OCI-LY7 (cell line): ENCODE measurements at regions not wholly inside any gene's neighbourhood (a gene's known extent, or its start where the extent isn't known, plus 50 kb on each side); places are given as distances from the start of the nearest gene placed in this dataset.
"Not testable (repeated sequence)": the region's sequence is repeated elsewhere in the genome, so short reads cannot be mapped to it uniquely, and the experiment has no call there.

Source experiments
- BruUV-seq: library from RNA; stranded (reverse); fragments of 400-500 nt; replicated peaks from 2 replicates; lab custom pipeline; 2021; lab: Mats Ljungman, UMichigan
- CTCF ChIA-PET: fragments of 300-600 bp; sonication (Branson Sonifier 250); formaldehyde crosslinking; loops from one replicate; lab custom pipeline; 2022; ENCODE audit warnings: antibody characterized with exemption; ENCODE audit not compliant: unreplicated experiment; lab: Charles Lee
- POLR2A ChIA-PET: fragments of 300-600 bp; sonication (Branson Sonifier 250); formaldehyde crosslinking; loops from one replicate; lab custom pipeline; 2022; ENCODE audit warnings: antibody characterized with exemption; lab: Charles Lee
- DNase-seq: peaks from one replicate; pipeline ENCODE4 v3.0.0-alpha.2; 2015; ENCODE audit warnings: low spot score
- H2AFZ ChIP-seq: fragments of 200-600 bp; sonication (generic), shearing (Covaris generic); 2 replicates; pipeline ENCODE4 v1.6.1; 2014; ENCODE audit warnings: mild to moderate bottlenecking, antibody characterized with exemption, low read length, moderate library complexity
- H3K27ac ChIP-seq: fragments of 200-600 bp; sonication (generic); 2 replicates; pipeline ENCODE4 v1.5.1; 2014; ENCODE audit warnings: mixed run types, low read depth, mild to moderate bottlenecking, moderate library complexity, low read length, inconsistent platforms; ENCODE audit not compliant: poor library complexity, severe bottlenecking
- H3K36me3 ChIP-seq: fragments of 200-600 bp; sonication (generic); 2 replicates; pipeline ENCODE4 v1.6.1; 2014; ENCODE audit warnings: mild to moderate bottlenecking, antibody characterized with exemption, low read length, moderate library complexity, mixed read lengths; ENCODE audit not compliant: insufficient read depth
- H3K4me1 ChIP-seq: fragments of 200-600 bp; sonication (generic); 2 replicates; pipeline ENCODE4 v1.5.1; 2014; ENCODE audit warnings: mild to moderate bottlenecking, low read length; ENCODE audit not compliant: insufficient read depth, poor library complexity, severe bottlenecking
- H3K4me2 ChIP-seq: fragments of 200-600 bp; sonication (generic); 2 replicates; pipeline ENCODE4 v1.6.1; 2014; ENCODE audit warnings: mild to moderate bottlenecking, low read length
- H3K4me3 ChIP-seq: fragments of 200-600 bp; sonication (generic); 2 replicates; pipeline ENCODE4 v1.5.1; 2014; ENCODE audit warnings: mild to moderate bottlenecking, low read depth, low read length; ENCODE audit not compliant: poor library complexity, severe bottlenecking
- H3K79me2 ChIP-seq: fragments of 200-600 bp; sonication (generic); 2 replicates; pipeline ENCODE4 v1.6.1; 2016; ENCODE audit warnings: low read depth, mild to moderate bottlenecking, low read length, moderate library complexity, mixed read lengths; ENCODE audit not compliant: insufficient read depth
- H3K9me2 ChIP-seq: fragments of 200-600 bp; sonication (generic); 2 replicates; pipeline ENCODE4 v1.6.1; 2016; ENCODE audit warnings: mild to moderate bottlenecking, low read length, mixed read lengths; ENCODE audit not compliant: insufficient read depth
- H3K9me3 ChIP-seq: fragments of 200-600 bp; sonication (generic); 2 replicates; pipeline ENCODE4 v1.6.1; 2014; ENCODE audit warnings: mild to moderate bottlenecking, mixed run types, low read length, mixed read lengths
- H4K20me1 ChIP-seq: fragments of 200-600 bp; sonication (generic); 2 replicates; pipeline ENCODE4 v1.6.1; 2014; ENCODE audit warnings: mild to moderate bottlenecking, antibody characterized with exemption, low read length, moderate library complexity, mixed read lengths; ENCODE audit not compliant: insufficient read depth
- CTCF ChIP-seq: fragments of 200-600 bp; sonication (generic); conservative IDR thresholded peaks from 2 replicates; pipeline ENCODE4 v1.5.1; 2014; ENCODE audit warnings: mild to moderate bottlenecking, antibody characterized with exemption, low read length, moderate library complexity, mixed read lengths
- EZH2phosphoT487 ChIP-seq: fragments of 200-600 bp; sonication (generic); IDR thresholded peaks from 2 replicates; pipeline ENCODE4 v1.6.1; 2018; ENCODE audit warnings: low read depth, borderline replicate concordance, mild to moderate bottlenecking, mixed run types, antibody characterized with exemption, low read length, moderate library complexity, mixed read lengths
- intact Hi-C: fragments of 100-400 bp; cut with micrococcal nuclease; formaldehyde crosslinking; loops from one replicate; pipeline ENCODE4 v1.10.0; 2022; ENCODE audit not compliant: unreplicated experiment

GRCh38 chr4:99736846-99737245 lies 79.2 kb upstream of the C4orf54 start:
- Histone ChIP-seq H4K20me1 (no peaks in the 10 kb centered on the region), H3K4me3 (no peak overlapping the region), H3K79me2 (no peaks in the 10 kb centered on the region), H3K27ac (no peak overlapping the region), H3K36me3 (no peaks in the 10 kb centered on the region), H2AFZ (no peak overlapping the region), H3K4me1 (no peaks in the 10 kb centered on the region), H3K9me3 (no peaks in the 10 kb centered on the region), H3K4me2 (no peak overlapping the region), H3K9me2 (no peaks in the 10 kb centered on the region)
- no peak for DNase-seq
- TF ChIP-seq EZH2phosphoT487 (no peak), CTCF (no peak)
- intact Hi-C loops, result no loop called here
- CTCF ChIA-PET, result no interaction called here
- BruUV-seq, result no TSS peak
- POLR2A ChIA-PET, result no interaction called here

GRCh38 chr4:99735822-99736221 lies 78.2 kb upstream of the C4orf54 start:
- TF ChIP-seq CTCF (no peak), EZH2phosphoT487 (no peak)
- Histone ChIP-seq H3K4me3 (no peak overlapping the region), H4K20me1 (no peaks in the 10 kb centered on the region), H2AFZ (no peak overlapping the region), H3K9me3 (no peaks in the 10 kb centered on the region), H3K36me3 (no peaks in the 10 kb centered on the region), H3K27ac (no peak overlapping the region), H3K79me2 (no peaks in the 10 kb centered on the region), H3K9me2 (no peaks in the 10 kb centered on the region), H3K4me2 (no peak overlapping the region), H3K4me1 (no peaks in the 10 kb centered on the region)
- no TSS peak for BruUV-seq
- intact Hi-C loops, result no loop called here
- ChIA-PET CTCF (no interaction called here), POLR2A (no interaction called here)
- no peak for DNase-seq

GRCh38 chr4:99734583-99735322 lies 77.1 kb upstream of the C4orf54 start:
- H3K79me2 ChIP-seq, result no peaks in the 10 kb centered on the region
- DNase-seq, result no peak
- no peaks in the 10 kb centered on the region for H3K9me3 ChIP-seq
- no peak overlapping the region for H3K27ac ChIP-seq
- H3K9me2 ChIP-seq, result no peaks in the 10 kb centered on the region
- no peaks in the 10 kb centered on the region for H3K4me1 ChIP-seq
- H3K4me3 ChIP-seq, result no peak overlapping the region
- BruUV-seq, result no TSS peak
- intact Hi-C loops, result no loop called here
- ChIA-PET POLR2A (no interaction called here), CTCF (no interaction called here)
- H4K20me1 ChIP-seq, result no peaks in the 10 kb centered on the region
- H2AFZ ChIP-seq, result no peak overlapping the region
- no peaks in the 10 kb centered on the region for H3K36me3 ChIP-seq
- no peak overlapping the region for H3K4me2 ChIP-seq
- TF ChIP-seq EZH2phosphoT487, result no peak
- TF ChIP-seq CTCF, result no peak

GRCh38 chr4:99733455-99733854 lies 75.8 kb upstream of the C4orf54 start:
- H3K4me2 ChIP-seq, H3K36me3 ChIP-seq, H3K9me3 ChIP-seq, H3K4me3 ChIP-seq, CTCF ChIA-PET, H3K4me1 ChIP-seq, H4K20me1 ChIP-seq, H3K9me2 ChIP-seq, H3K79me2 ChIP-seq, BruUV-seq, H2AFZ ChIP-seq, POLR2A ChIA-PET, intact Hi-C loops, DNase-seq, H3K27ac ChIP-seq: not testable (repeated sequence)
